ENCODE measurements at regions not wholly inside any gene's neighbourhood (a gene's known extent, or its start where the extent isn't known, plus 50 kb on each side); places are given as distances from the start of the nearest gene placed in this dataset.

- no peak for ATAC-seq (ENCODE audit: insufficient read depth, low read depth)
- no peaks in the 10 kb centered on the region for H3K36me3 ChIP-seq (ENCODE audit: insufficient read depth, low read length)
- H3K4me3 ChIP-seq (ENCODE audit: low read depth in 1 of 2, low read length in 2 of 2), result no peak overlapping the region
- H3K27me3 ChIP-seq (ENCODE audit: insufficient read depth, low read length, poor library complexity), result no peaks in the 10 kb centered on the region
- no peak for DNase-seq
- no peaks in the 10 kb centered on the region for H3K79me2 ChIP-seq (ENCODE audit: insufficient read depth, low read length)
- no peak overlapping the region for H3K9ac ChIP-seq (ENCODE audit: low read depth, low read length)
- H4K20me1 ChIP-seq (ENCODE audit: insufficient read depth, low read length), result no peaks in the 10 kb centered on the region
- no peaks in the 10 kb centered on the region for H3K4me1 ChIP-seq (ENCODE audit: insufficient read depth, low read length)
- H2AFZ ChIP-seq (ENCODE audit: low read depth, low read length), result no peak overlapping the region
- H3K4me2 ChIP-seq (ENCODE audit: insufficient read depth, low read length), result no peak overlapping the region
- H3K9me3 ChIP-seq (ENCODE audit: insufficient read depth, low read length, severe bottlenecking), result no peaks in the 10 kb centered on the region
- no peak overlapping the region for H3K27ac ChIP-seq (ENCODE audit: low read length)
- no peak for TF ChIP-seq EZH2 (IDR thresholded peaks at IDR 0.05; ENCODE audit: borderline replicate concordance, low read depth, low read length, severe bottlenecking)
- no peak for TF ChIP-seq CTCF (IDR thresholded peaks at IDR 0.05; ENCODE audit: borderline replicate concordance, extremely low read depth, low read length, poor library complexity, severe bottlenecking)
These were observed 64.7 kb upstream of the NKX1-1 start for GRCh38 chr4:1470816-1471442.

DNA sequence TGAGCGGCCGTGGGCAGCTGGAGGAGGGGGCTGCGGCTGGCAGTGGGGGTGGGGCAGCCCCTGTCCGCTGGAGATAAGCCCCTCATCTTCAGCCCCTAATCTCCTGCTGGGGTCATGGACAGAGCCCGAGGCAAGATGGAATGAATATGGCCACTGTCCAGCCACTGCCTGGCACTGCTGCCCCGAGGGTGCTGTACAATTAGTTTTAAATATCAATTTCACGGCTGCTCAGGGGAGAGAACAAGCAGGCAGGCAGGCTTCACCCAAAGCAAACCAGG lies 64.1 kb upstream of the NKX1-1 start:
- no peaks in the 10 kb centered on the region for H3K79me2 ChIP-seq (ENCODE audit: insufficient read depth, low read length)
- no peaks in the 10 kb centered on the region for H3K4me1 ChIP-seq (ENCODE audit: insufficient read depth, low read length)
- no peak overlapping the region for H3K4me2 ChIP-seq (ENCODE audit: insufficient read depth, low read length)
- DNase-seq (no peak), ATAC-seq (ENCODE audit: insufficient read depth, low read depth) (no peak)
- H3K9ac ChIP-seq (ENCODE audit: low read depth, low read length), result no peak overlapping the region
- TF ChIP-seq CTCF (IDR thresholded peaks at IDR 0.05; ENCODE audit: borderline replicate concordance, extremely low read depth, low read length, poor library complexity, severe bottlenecking) (no peak), EZH2 (IDR thresholded peaks at IDR 0.05; ENCODE audit: borderline replicate concordance, low read depth, low read length, severe bottlenecking) (no peak)
- H2AFZ ChIP-seq (ENCODE audit: low read depth, low read length), result no peak overlapping the region
- no peaks in the 10 kb centered on the region for H3K27me3 ChIP-seq (ENCODE audit: insufficient read depth, low read length, poor library complexity)
- no peaks in the 10 kb centered on the region for H3K36me3 ChIP-seq (ENCODE audit: insufficient read depth, low read length)
- H3K9me3 ChIP-seq (ENCODE audit: insufficient read depth, low read length, severe bottlenecking), result no peaks in the 10 kb centered on the region
- H3K4me3 ChIP-seq (ENCODE audit: low read depth in 1 of 2, low read length in 2 of 2), result no peak overlapping the region
- H3K27ac ChIP-seq (ENCODE audit: low read length), result no peak overlapping the region
- no peaks in the 10 kb centered on the region for H4K20me1 ChIP-seq (ENCODE audit: insufficient read depth, low read length)

DNA sequence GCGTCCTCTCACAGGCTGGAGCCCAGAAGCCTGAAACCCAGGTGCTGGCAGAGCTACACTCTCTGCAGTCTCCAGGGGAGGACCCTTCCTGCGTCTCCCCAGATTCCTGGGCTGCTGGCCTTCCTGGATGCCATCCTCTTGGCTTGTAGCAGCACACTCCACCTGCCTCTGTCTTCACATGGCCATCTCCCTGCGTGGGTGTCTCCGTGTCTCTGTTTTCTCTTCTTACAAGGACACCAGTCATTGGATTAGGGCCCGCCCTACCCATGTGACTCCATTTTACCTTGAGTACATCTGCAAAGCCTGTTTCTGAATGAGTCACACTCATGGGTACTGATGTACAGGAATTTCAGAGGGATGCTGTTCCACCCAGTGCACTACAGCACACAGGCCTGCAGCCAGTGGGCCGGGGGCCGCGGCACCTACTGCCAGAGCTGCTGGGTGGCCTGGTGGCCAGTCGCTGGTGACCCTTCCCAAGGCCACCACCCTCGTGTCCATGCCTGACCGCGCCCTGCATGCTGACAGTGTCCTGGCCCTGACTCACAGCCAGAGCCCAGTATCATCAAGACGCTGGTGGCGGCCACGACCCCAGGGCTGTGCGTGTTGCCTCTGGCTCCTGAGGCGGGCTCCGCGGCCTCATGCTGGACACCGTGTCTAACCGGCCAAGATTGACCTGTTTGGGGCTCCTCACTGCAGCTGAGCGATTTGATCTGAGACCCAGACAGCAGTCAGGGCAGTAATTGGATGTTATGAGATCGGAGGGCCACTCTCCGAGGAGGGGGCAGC lies 63.6 kb upstream of the NKX1-1 start:
- Histone ChIP-seq H3K9me3 (ENCODE audit: insufficient read depth, low read length, severe bottlenecking) (no peaks in the 10 kb centered on the region), H3K27ac (ENCODE audit: low read length) (no peak overlapping the region), H3K79me2 (ENCODE audit: insufficient read depth, low read length) (no peaks in the 10 kb centered on the region), H3K4me2 (ENCODE audit: insufficient read depth, low read length) (no peak overlapping the region), H4K20me1 (ENCODE audit: insufficient read depth, low read length) (no peaks in the 10 kb centered on the region), H2AFZ (ENCODE audit: low read depth, low read length) (no peak overlapping the region), H3K27me3 (ENCODE audit: insufficient read depth, low read length, poor library complexity) (no peaks in the 10 kb centered on the region), H3K4me1 (ENCODE audit: insufficient read depth, low read length) (no peaks in the 10 kb centered on the region), H3K36me3 (ENCODE audit: insufficient read depth, low read length) (no peaks in the 10 kb centered on the region), H3K4me3 (ENCODE audit: low read depth in 1 of 2, low read length in 2 of 2) (no peak overlapping the region), H3K9ac (ENCODE audit: low read depth, low read length) (no peak overlapping the region)
- TF ChIP-seq CTCF (IDR thresholded peaks at IDR 0.05; ENCODE audit: borderline replicate concordance, extremely low read depth, low read length, poor library complexity, severe bottlenecking), result no peak
- no peak for TF ChIP-seq EZH2 (IDR thresholded peaks at IDR 0.05; ENCODE audit: borderline replicate concordance, low read depth, low read length, severe bottlenecking)
- ATAC-seq (ENCODE audit: insufficient read depth, low read depth) (no peak), DNase-seq (no peak)
